ENCODE measurements at regions not wholly inside any gene's neighbourhood (a gene's known extent, or its start where the extent isn't known, plus 50 kb on each side); places are given as distances from the start of the nearest gene placed in this dataset.

DNA sequence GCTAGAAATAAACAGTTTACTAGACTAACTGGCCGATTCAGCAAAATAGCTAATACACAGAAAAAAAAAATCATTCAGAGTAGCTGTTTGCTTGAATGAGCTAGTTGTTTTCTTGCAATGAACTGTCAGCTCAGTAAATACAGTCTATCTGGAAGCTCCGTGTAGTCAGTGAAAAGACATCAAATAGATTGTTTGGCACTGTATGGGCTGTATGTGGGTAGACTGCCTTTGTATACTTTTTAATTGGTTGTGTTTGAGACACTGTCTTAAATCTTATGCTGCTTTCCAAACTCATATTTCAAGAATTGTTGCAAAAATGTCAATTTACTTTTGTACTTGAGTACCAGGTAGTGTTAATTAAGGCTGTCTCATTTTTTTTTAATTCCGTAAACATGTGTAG is 61.6 kb upstream of the GPR174 start:
- Histone ChIP-seq H3K4me2 (replicated peaks; ENCODE audit: extremely low read depth, low read length, poor library complexity, severe bottlenecking) (no peak overlapping the region), H3K27ac (ENCODE audit: low read depth in 1 of 2, low read length in 2 of 2) (no peak overlapping the region), H3K9ac (ENCODE audit: insufficient read depth, low read length, poor library complexity, severe bottlenecking) (no peak overlapping the region), H3K27me3 (ENCODE audit: control insufficient read depth in 2 of 2, insufficient read depth in 2 of 2, low read length in 2 of 2) (no peaks in the 10 kb centered on the region), H3K79me2 (ENCODE audit: insufficient read depth, low read length) (no peaks in the 10 kb centered on the region), H2AFZ (ENCODE audit: insufficient read depth, low read depth, low read length, poor library complexity, severe bottlenecking) (no peak overlapping the region), H4K20me1 (ENCODE audit: insufficient read depth, low read length) (no peaks in the 10 kb centered on the region), H3K36me3 (replicated peaks in 1 of 2; ENCODE audit: control insufficient read depth in 1 of 2, insufficient read depth in 2 of 2, low read length in 2 of 2) (no peaks in the 10 kb centered on the region), H3K9me3 (replicated peaks in 1 of 2; ENCODE audit: control insufficient read depth in 1 of 2, insufficient read depth in 1 of 2, low read length in 2 of 2) (no peaks in the 10 kb centered on the region), H3K4me1 (ENCODE audit: control insufficient read depth in 1 of 2, insufficient read depth in 2 of 2, low read length in 2 of 2) (no peaks in the 10 kb centered on the region), H3K4me3 (replicated peaks in 1 of 3; ENCODE audit: low read depth in 2 of 3, low read length in 3 of 3) (no peak overlapping the region)
- TF ChIP-seq, protein P1, sequence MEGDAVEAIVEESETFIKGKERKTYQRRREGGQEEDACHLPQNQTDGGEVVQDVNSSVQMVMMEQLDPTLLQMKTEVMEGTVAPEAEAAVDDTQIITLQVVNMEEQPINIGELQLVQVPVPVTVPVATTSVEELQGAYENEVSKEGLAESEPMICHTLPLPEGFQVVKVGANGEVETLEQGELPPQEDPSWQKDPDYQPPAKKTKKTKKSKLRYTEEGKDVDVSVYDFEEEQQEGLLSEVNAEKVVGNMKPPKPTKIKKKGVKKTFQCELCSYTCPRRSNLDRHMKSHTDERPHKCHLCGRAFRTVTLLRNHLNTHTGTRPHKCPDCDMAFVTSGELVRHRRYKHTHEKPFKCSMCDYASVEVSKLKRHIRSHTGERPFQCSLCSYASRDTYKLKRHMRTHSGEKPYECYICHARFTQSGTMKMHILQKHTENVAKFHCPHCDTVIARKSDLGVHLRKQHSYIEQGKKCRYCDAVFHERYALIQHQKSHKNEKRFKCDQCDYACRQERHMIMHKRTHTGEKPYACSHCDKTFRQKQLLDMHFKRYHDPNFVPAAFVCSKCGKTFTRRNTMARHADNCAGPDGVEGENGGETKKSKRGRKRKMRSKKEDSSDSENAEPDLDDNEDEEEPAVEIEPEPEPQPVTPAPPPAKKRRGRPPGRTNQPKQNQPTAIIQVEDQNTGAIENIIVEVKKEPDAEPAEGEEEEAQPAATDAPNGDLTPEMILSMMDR (IDR thresholded peaks at IDR 0.05), result no peak
- H3K4me1 Mint-ChIP-seq, result peaks cover 5% of the 10 kb centered on the region
- DNase-seq, result no peak
- H3K4me3 Mint-ChIP-seq, result no peak overlapping the region
- H3K27me3 Mint-ChIP-seq (ENCODE audit: low read depth in 3 of 3), result no peaks in the 10 kb centered on the region
- no CpG with 5 or more reads among the region's 3 CpGs for WGBS (ENCODE audit: insufficient coverage)
- H3K9me3 Mint-ChIP-seq, result peaks cover 0 to 2% (median 0%) of the 10 kb centered on the region in 7 donors
- intact Hi-C loops (cut with micrococcal nuclease), result no loop called here
- no peak overlapping the region for H3K27ac Mint-ChIP-seq
- no peaks in the 10 kb centered on the region for H3K36me3 Mint-ChIP-seq

DNA sequence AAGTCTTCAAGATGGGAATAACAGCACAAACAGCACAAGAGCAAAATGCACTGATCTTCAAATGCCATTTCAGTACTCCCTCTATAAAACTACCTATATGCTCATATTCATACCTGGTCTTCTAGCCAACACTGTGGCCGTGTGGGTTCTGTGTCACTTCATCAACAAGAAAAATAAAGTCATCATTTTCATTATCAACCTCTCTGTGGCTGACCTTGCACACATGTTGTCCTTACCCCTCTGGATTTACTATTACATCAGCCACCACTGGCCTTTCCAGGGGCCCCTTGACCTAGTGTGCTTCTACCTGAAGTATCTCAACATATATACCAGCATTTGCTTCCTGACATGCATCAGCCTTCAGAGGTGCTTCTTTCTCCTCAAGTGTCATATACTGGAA is 59.6 kb upstream of the GPR174 start:
- Histone ChIP-seq H2AFZ (ENCODE audit: insufficient read depth, low read depth, low read length, poor library complexity, severe bottlenecking) (no peak overlapping the region), H3K4me2 (replicated peaks; ENCODE audit: extremely low read depth, low read length, poor library complexity, severe bottlenecking) (no peak overlapping the region), H3K27me3 (ENCODE audit: control insufficient read depth in 2 of 2, insufficient read depth in 2 of 2, low read length in 2 of 2) (no peaks in the 10 kb centered on the region), H3K27ac (ENCODE audit: low read depth in 1 of 2, low read length in 2 of 2) (no peak overlapping the region), H3K79me2 (ENCODE audit: insufficient read depth, low read length) (no peaks in the 10 kb centered on the region), H3K4me1 (ENCODE audit: control insufficient read depth in 1 of 2, insufficient read depth in 2 of 2, low read length in 2 of 2) (peaks cover 4 to 6% of the 10 kb centered on the region in 2 donors), H3K9me3 (replicated peaks in 1 of 2; ENCODE audit: control insufficient read depth in 1 of 2, insufficient read depth in 1 of 2, low read length in 2 of 2) (no peaks in the 10 kb centered on the region), H3K4me3 (replicated peaks in 1 of 3; ENCODE audit: low read depth in 2 of 3, low read length in 3 of 3) (no peak overlapping the region), H3K9ac (ENCODE audit: insufficient read depth, low read length, poor library complexity, severe bottlenecking) (no peak overlapping the region), H3K36me3 (replicated peaks in 1 of 2; ENCODE audit: control insufficient read depth in 1 of 2, insufficient read depth in 2 of 2, low read length in 2 of 2) (no peaks in the 10 kb centered on the region), H4K20me1 (ENCODE audit: insufficient read depth, low read length) (no peaks in the 10 kb centered on the region)
- Mint-ChIP-seq H3K4me1 (peaks cover 10% of the 10 kb centered on the region), H3K36me3 (no peaks in the 10 kb centered on the region), H3K27ac (no peak overlapping the region), H3K9me3 (peaks cover 0 to 2% (median 0%) of the 10 kb centered on the region in 7 donors), H3K27me3 (ENCODE audit: low read depth in 3 of 3) (peaks cover 0 to 2% (median 0%) of the 10 kb centered on the region in 3 donors), H3K4me3 (no peak overlapping the region)
- intact Hi-C loops (cut with micrococcal nuclease), result no loop called here
- 100% methylated on average over 1 of the region's 1 CpG for WGBS (ENCODE audit: insufficient coverage)
- no peak for DNase-seq
- TF ChIP-seq, protein P1 (IDR thresholded peaks at IDR 0.05), result no peak

All from CD14-positive monocyte (primary cell).